CD14-positive monocyte (primary cell): ENCODE measurements at regions not wholly inside any gene's neighbourhood (a gene's known extent, or its start where the extent isn't known, plus 50 kb on each side); places are given as distances from the start of the nearest gene placed in this dataset.
"Not testable (repeated sequence)": the region's sequence is repeated elsewhere in the genome, so short reads cannot be mapped to it uniquely, and the experiment has no call there.

ENCODE experiments used
- DNase-seq, 3 donors: peaks; one replicate each; pipeline ENCODE4 v3.0.0-alpha.2; 2011 to 2022
- H2AFZ ChIP-seq: 2 replicates; pipeline ENCODE4 v1.6.0; 2012; ENCODE audit warnings: mild to moderate bottlenecking, low read depth, low read length, inconsistent platforms; ENCODE audit not compliant: insufficient read depth, poor library complexity, severe bottlenecking
- H3K27ac ChIP-seq, 2 donors: 1 replicate in 1 of 2; 2 replicates in 1 of 2; pipeline ENCODE4 v1.5.1; 2012 to 2013; ENCODE audit warnings: low read length in 2 of 2, control low read depth in 1 of 2, inconsistent platforms in 1 of 2, low read depth in 1 of 2, mild to moderate bottlenecking in 1 of 2
- H3K27me3 ChIP-seq, 2 donors: one replicate each; pipeline versions ENCODE4 v1.6.0 to v1.6.1; 2011 to 2013; ENCODE audit warnings: low read length in 2 of 2; ENCODE audit not compliant: control insufficient read depth in 2 of 2, insufficient read depth in 2 of 2
- H3K36me3 ChIP-seq, 2 donors: replicated peaks in 1 of 2; 1 replicate in 1 of 2; 2 replicates in 1 of 2; pipeline versions ENCODE4 v1.5.1 to v1.6.1; 2012 to 2013; ENCODE audit warnings: low read length in 2 of 2, control low read depth in 1 of 2, inconsistent platforms in 1 of 2, mild to moderate bottlenecking in 1 of 2; ENCODE audit not compliant: insufficient read depth in 2 of 2, control insufficient read depth in 1 of 2
- H3K4me1 ChIP-seq, 2 donors: 1 replicate in 1 of 2; 2 replicates in 1 of 2; pipeline versions ENCODE4 v1.5.1 to v1.6.1; 2012 to 2013; ENCODE audit warnings: low read length in 2 of 2, control low read depth in 1 of 2, inconsistent platforms in 1 of 2, mild to moderate bottlenecking in 1 of 2, moderate library complexity in 1 of 2; ENCODE audit not compliant: insufficient read depth in 2 of 2, control insufficient read depth in 1 of 2
- H3K4me2 ChIP-seq: replicated peaks from 2 replicates; pipeline ENCODE3; 2012; ENCODE audit warnings: low read length, moderate library complexity, mild to moderate bottlenecking; ENCODE audit not compliant: poor library complexity, severe bottlenecking; ENCODE audit errors: extremely low read depth
- H3K4me3 ChIP-seq, 3 experiments: fragments of 200-600 bp in 1 of 3; sonication (generic) in 1 of 3; replicated peaks in 1 of 3; 1 replicate in 2 of 3; 2 replicates in 1 of 3; pipeline ENCODE4 v1.5.1; 2011 to 2013; ENCODE audit warnings: low read length in 3 of 3, mild to moderate bottlenecking in 3 of 3, control low read depth in 2 of 3, low read depth in 2 of 3, inconsistent platforms in 1 of 3, moderate library complexity in 1 of 3
- H3K79me2 ChIP-seq: 2 replicates; pipeline ENCODE4 v1.6.0; 2012; ENCODE audit warnings: mild to moderate bottlenecking, control low read depth, inconsistent platforms, low read length, moderate library complexity; ENCODE audit not compliant: insufficient read depth
- H3K9ac ChIP-seq: 2 replicates; pipeline ENCODE4 v1.6.0; 2017; ENCODE audit warnings: low read length, mild to moderate bottlenecking; ENCODE audit not compliant: insufficient read depth, poor library complexity, severe bottlenecking
- H3K9me3 ChIP-seq, 2 donors: replicated peaks in 1 of 2; 1 replicate in 1 of 2; 2 replicates in 1 of 2; pipeline versions ENCODE4 v1.5.1 to v1.6.1; 2012 to 2013; ENCODE audit warnings: low read length in 2 of 2, control low read depth in 1 of 2; ENCODE audit not compliant: control insufficient read depth in 1 of 2, insufficient read depth in 1 of 2
- H4K20me1 ChIP-seq: 2 replicates; pipeline ENCODE4 v1.6.0; 2012; ENCODE audit warnings: mild to moderate bottlenecking, low read length, control low read depth, moderate library complexity; ENCODE audit not compliant: insufficient read depth
- H3K27ac Mint-ChIP-seq, 7 donors: one replicate each; pipeline ENCODE4 v1.8.0; 2020; ENCODE audit warnings: mild to moderate bottlenecking in 7 of 7, mixed read lengths in 7 of 7, moderate library complexity in 6 of 7, inconsistent platforms in 2 of 7
- H3K27me3 Mint-ChIP-seq, 3 donors: one replicate each; pipeline ENCODE4 v1.8.0; 2021 to 2022; ENCODE audit warnings: low read depth in 3 of 3, mild to moderate bottlenecking in 3 of 3, mixed read lengths in 3 of 3, moderate library complexity in 3 of 3, inconsistent platforms in 1 of 3
- H3K36me3 Mint-ChIP-seq, 2 donors: one replicate each; pipeline ENCODE4 v1.8.0; 2020; ENCODE audit warnings: mixed read lengths in 2 of 2, inconsistent platforms in 1 of 2, mild to moderate bottlenecking in 1 of 2
- H3K4me1 Mint-ChIP-seq: one replicate; pipeline ENCODE4 v1.8.0; 2020; ENCODE audit warnings: mild to moderate bottlenecking, mixed read lengths
- H3K4me3 Mint-ChIP-seq, 2 donors: one replicate each; pipeline ENCODE4 v1.8.0; 2020; ENCODE audit warnings: mild to moderate bottlenecking in 2 of 2, mixed read lengths in 2 of 2, moderate library complexity in 1 of 2
- H3K9me3 Mint-ChIP-seq, 7 donors: one replicate each; pipeline ENCODE4 v1.8.0; 2020 to 2022; ENCODE audit warnings: mixed read lengths in 7 of 7, mild to moderate bottlenecking in 6 of 7, moderate library complexity in 6 of 7, inconsistent platforms in 2 of 7
- WGBS: methylation state at CpG from one replicate; pipeline ENCODE4 v1.1.5; 2013; ENCODE audit warnings: missing lambda C conversion rate; ENCODE audit not compliant: insufficient coverage; 5-methylcytosine and 5-hydroxymethylcytosine counted together
- intact Hi-C, 2 donors: fragments of 100-400 bp; cut with micrococcal nuclease; formaldehyde crosslinking; loops; one replicate each; pipeline versions ENCODE4 v1.15.0 to v1.15.1; 2023
- TF ChIP-seq, protein P1 (sequence below): fragments of 200-600 bp; IDR thresholded peaks from one replicate; pipeline ENCODE4 v1.8.0; 2022; ENCODE audit warnings: antibody characterized with exemption, mild to moderate bottlenecking

GRCh38 chr3:75192146-75192616 lies 471.9 kb upstream of the FRG2C start:
- peak; percentile 22 to 42 (median 41) for DNase-seq
- Histone ChIP-seq H3K4me2 (no peak overlapping the region), H4K20me1 (no peaks in the 10 kb centered on the region), H3K9ac (no peak overlapping the region), H3K27me3 (no peaks in the 10 kb centered on the region), H3K4me3 (no peak overlapping the region), H3K4me1 (no peaks in the 10 kb centered on the region), H3K27ac (no peak overlapping the region), H3K9me3 (no peaks in the 10 kb centered on the region), H2AFZ (no peak overlapping the region), H3K36me3 (no peaks in the 10 kb centered on the region), H3K79me2 (no peaks in the 10 kb centered on the region)
- no peak overlapping the region for H3K4me3 Mint-ChIP-seq
- H3K4me1 Mint-ChIP-seq, result peaks cover 4% of the 10 kb centered on the region
- no peak overlapping the region for H3K27ac Mint-ChIP-seq
- TF ChIP-seq, protein P1, sequence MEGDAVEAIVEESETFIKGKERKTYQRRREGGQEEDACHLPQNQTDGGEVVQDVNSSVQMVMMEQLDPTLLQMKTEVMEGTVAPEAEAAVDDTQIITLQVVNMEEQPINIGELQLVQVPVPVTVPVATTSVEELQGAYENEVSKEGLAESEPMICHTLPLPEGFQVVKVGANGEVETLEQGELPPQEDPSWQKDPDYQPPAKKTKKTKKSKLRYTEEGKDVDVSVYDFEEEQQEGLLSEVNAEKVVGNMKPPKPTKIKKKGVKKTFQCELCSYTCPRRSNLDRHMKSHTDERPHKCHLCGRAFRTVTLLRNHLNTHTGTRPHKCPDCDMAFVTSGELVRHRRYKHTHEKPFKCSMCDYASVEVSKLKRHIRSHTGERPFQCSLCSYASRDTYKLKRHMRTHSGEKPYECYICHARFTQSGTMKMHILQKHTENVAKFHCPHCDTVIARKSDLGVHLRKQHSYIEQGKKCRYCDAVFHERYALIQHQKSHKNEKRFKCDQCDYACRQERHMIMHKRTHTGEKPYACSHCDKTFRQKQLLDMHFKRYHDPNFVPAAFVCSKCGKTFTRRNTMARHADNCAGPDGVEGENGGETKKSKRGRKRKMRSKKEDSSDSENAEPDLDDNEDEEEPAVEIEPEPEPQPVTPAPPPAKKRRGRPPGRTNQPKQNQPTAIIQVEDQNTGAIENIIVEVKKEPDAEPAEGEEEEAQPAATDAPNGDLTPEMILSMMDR, result peak; percentile 89
- intact Hi-C loops, result loop anchor here (5.0 kb wide), 2 partner anchors 230 to 235 kb away; no protein-coding TSS in a partner anchor
- peaks cover 3 to 6% (median 5%) of the 10 kb centered on the region in 3 donors for H3K27me3 Mint-ChIP-seq
- no peaks in the 10 kb centered on the region for H3K36me3 Mint-ChIP-seq
- no peaks in the 10 kb centered on the region for H3K9me3 Mint-ChIP-seq
- WGBS, result 0% methylated on average over 1 of the region's 6 CpGs

- Histone ChIP-seq H3K9ac (no peak overlapping the region), H3K36me3 (no peaks in the 10 kb centered on the region), H3K27me3 (no peaks in the 10 kb centered on the region), H3K9me3 (no peaks in the 10 kb centered on the region), H3K4me1 (no peaks in the 10 kb centered on the region), H4K20me1 (no peaks in the 10 kb centered on the region), H3K4me3 (no peak overlapping the region), H3K27ac (no peak overlapping the region), H3K4me2 (no peak overlapping the region), H2AFZ (no peak overlapping the region), H3K79me2 (no peaks in the 10 kb centered on the region)
- no peak for DNase-seq
- intact Hi-C loops, result loop anchor here (5.0 kb wide), 2 partner anchors 229 to 234 kb away; no protein-coding TSS in a partner anchor
- Mint-ChIP-seq H3K27me3 (peaks cover 3 to 8% (median 4%) of the 10 kb centered on the region in 3 donors), H3K4me1 (peaks cover 4% of the 10 kb centered on the region), H3K9me3 (no peaks in the 10 kb centered on the region), H3K27ac (no peak overlapping the region), H3K4me3 (no peak overlapping the region), H3K36me3 (no peaks in the 10 kb centered on the region)
- TF ChIP-seq, protein P1, result no peak
- WGBS, result 84% methylated on average over 3 of the region's 4 CpGs
Measured at GRCh38 chr3:75193797-75194196, 470.3 kb upstream of the FRG2C start.

DNA sequence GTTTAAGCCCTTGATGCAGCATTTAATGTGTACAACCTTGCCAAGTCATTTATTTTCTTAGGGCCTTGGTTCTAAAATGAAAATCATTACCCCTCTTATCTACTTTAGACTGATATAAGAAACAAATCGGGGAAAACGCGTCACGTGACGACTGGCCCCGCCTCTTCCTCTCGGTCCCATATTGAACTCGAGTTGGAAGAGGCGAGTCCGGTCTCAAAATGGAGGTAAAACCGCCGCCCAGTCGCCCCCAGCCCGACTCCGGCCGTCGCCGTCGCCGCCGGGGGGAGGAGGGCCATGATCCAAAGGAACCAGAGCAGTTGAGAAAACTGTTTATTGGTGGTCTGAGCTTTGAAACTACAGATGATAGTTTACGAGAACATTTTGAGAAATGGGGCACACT lies 449.8 kb upstream of the FRG2C start:
- H3K27ac ChIP-seq, H3K4me2 ChIP-seq, H3K9ac ChIP-seq, H3K9me3 Mint-ChIP-seq, H3K27me3 Mint-ChIP-seq, H2AFZ ChIP-seq, H3K36me3 Mint-ChIP-seq, H3K79me2 ChIP-seq, intact Hi-C loops, H3K36me3 ChIP-seq, H3K27ac Mint-ChIP-seq, H3K9me3 ChIP-seq, H4K20me1 ChIP-seq, H3K4me3 Mint-ChIP-seq, H3K27me3 ChIP-seq, H3K4me3 ChIP-seq, DNase-seq, H3K4me1 Mint-ChIP-seq, H3K4me1 ChIP-seq: not testable (repeated sequence)
- whole genome bisulfite sequencing, result 87% methylated on average over 9 of the region's 22 CpGs
